GM12865 (cell line): ENCODE measurements at regions not wholly inside any gene's neighbourhood (a gene's known extent, or its start where the extent isn't known, plus 50 kb on each side); places are given as distances from the start of the nearest gene placed in this dataset.

Source experiments
- DNase-seq: peaks from one replicate; pipeline ENCODE4 v3.0.0; 2010; ENCODE audit warnings: low read depth
- H3K4me3 ChIP-seq: 2 replicates; pipeline ENCODE4 v1.5.1; 2011; ENCODE audit warnings: mild to moderate bottlenecking, low read depth, low read length, control low read depth
- TF ChIP-seq, protein P1 (sequence below): IDR thresholded peaks from 2 replicates; pipeline ENCODE4 v1.5.1; 2011; ENCODE audit warnings: low read length, control low read depth, low read depth, inconsistent platforms; ENCODE audit not compliant: insufficient read depth; ENCODE audit errors: missing control alignments

DNA sequence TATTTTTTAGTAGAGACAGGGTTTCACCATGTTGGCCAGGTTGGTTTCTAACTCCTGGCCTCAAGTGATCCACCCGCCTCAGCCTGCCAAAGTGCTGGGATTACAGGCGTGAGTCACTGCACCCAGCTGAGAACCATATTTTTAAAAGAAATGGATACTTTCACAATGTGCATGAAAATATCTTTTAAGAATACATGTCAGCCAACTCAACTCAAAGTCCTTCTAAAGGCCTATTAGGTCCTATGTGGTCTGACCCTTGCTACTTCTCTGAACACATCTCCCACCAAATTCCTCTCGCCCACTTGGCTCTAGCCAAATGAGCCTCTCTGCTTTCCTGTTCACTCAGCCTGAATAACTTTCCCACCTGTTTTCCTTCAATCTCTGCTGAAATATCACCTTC lies 119.6 kb downstream of the MTX2 start:
- no peak overlapping the region for H3K4me3 ChIP-seq
- no peak for DNase-seq
- TF ChIP-seq, protein P1, sequence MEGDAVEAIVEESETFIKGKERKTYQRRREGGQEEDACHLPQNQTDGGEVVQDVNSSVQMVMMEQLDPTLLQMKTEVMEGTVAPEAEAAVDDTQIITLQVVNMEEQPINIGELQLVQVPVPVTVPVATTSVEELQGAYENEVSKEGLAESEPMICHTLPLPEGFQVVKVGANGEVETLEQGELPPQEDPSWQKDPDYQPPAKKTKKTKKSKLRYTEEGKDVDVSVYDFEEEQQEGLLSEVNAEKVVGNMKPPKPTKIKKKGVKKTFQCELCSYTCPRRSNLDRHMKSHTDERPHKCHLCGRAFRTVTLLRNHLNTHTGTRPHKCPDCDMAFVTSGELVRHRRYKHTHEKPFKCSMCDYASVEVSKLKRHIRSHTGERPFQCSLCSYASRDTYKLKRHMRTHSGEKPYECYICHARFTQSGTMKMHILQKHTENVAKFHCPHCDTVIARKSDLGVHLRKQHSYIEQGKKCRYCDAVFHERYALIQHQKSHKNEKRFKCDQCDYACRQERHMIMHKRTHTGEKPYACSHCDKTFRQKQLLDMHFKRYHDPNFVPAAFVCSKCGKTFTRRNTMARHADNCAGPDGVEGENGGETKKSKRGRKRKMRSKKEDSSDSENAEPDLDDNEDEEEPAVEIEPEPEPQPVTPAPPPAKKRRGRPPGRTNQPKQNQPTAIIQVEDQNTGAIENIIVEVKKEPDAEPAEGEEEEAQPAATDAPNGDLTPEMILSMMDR, result no peak

GRCh38 chr2:176390276-176391147 lies 121.3 kb downstream of the MTX2 start:
- TF ChIP-seq, protein P1, result no peak
- H3K4me3 ChIP-seq, result no peak overlapping the region
- DNase-seq, result no peak

DNA sequence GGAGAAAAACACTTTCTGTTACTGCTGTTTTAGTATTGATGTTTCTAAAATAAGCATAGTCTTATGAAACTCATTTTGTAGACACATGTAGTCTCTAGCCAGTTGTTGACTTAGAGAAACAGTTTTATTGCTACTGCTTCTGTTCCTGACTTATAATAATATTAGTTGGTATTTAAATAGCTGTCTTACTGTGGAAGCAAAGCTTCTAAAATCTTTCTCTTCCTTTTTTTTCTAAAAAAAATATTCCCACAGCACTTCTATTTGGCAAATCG lies 121.8 kb downstream of the MTX2 start:
- DNase-seq, result no peak
- TF ChIP-seq, protein P1, result no peak
- no peak overlapping the region for H3K4me3 ChIP-seq

GRCh38 chr2:176392249-176392648 lies 123.0 kb downstream of the MTX2 start:
- no peak for DNase-seq
- no peak overlapping the region for H3K4me3 ChIP-seq
- TF ChIP-seq, protein P1, result no peak

- no peak for DNase-seq
- TF ChIP-seq, protein P1, result no peak
- H3K4me3 ChIP-seq, result no peak overlapping the region
Measured at GRCh38 chr2:176392744-176393414, 123.6 kb downstream of the MTX2 start.

DNA sequence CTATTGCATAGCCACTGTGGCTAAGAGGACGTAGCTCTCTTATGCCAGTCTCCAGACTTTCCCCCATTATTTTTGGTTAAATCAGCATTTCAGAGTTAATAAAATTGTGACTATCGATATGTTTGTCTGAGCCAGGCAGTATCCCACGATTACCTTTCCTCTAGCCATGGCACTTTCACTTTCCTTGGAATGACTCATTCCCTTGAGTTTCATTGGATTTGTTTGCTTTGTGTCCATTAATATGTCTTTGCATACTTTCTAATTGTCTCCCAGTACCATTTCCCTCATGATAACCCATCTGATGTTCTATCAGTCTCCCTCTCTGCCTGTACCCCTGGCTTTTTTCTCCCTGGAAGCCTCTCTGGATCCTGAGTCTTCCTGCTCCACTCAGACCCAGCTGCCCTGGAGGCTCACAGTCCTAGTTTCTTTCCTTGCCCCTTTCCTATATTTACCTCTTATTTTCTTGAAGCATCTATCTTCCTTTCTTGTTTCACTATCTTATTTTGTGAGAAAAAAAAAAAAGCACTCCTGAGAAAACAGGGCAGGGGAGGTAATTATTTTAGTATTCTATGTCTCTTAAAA lies 126.1 kb downstream of the MTX2 start:
- TF ChIP-seq, protein P1, result no peak
- H3K4me3 ChIP-seq, result no peak overlapping the region
- no peak for DNase-seq
